Trophoblast cell (in vitro differentiated cells and primary cell): ENCODE measurements at regions not wholly inside any gene's neighbourhood (a gene's known extent, or its start where the extent isn't known, plus 50 kb on each side); places are given as distances from the start of the nearest gene placed in this dataset.
A peak's percentile ranks its signal among the peaks of the same experiment; 100 is the strongest.

Experiments
- DNase-seq, 2 donors: peaks; one replicate each; pipeline ENCODE4 v3.0.0-alpha.2; 2016
- H2AFZ ChIP-seq: 2 replicates; pipeline ENCODE4 v1.6.1; 2013; ENCODE audit warnings: low read length, moderate library complexity, mild to moderate bottlenecking; ENCODE audit not compliant: insufficient read depth, poor library complexity
- H2AK5ac ChIP-seq: 2 replicates; pipeline ENCODE4 v1.6.1; 2013; ENCODE audit warnings: mild to moderate bottlenecking, low read length
- H2BK120ac ChIP-seq: 2 replicates; pipeline ENCODE4 v1.6.1; 2013; ENCODE audit warnings: low read length, mild to moderate bottlenecking, moderate library complexity; ENCODE audit not compliant: insufficient read depth, poor library complexity
- H2BK12ac ChIP-seq: 2 replicates; pipeline ENCODE4 v1.6.1; 2013; ENCODE audit warnings: mild to moderate bottlenecking, low read length, moderate library complexity
- H2BK5ac ChIP-seq: 2 replicates; pipeline ENCODE4 v1.6.1; 2013; ENCODE audit warnings: low read length, low read depth, moderate library complexity, mild to moderate bottlenecking; ENCODE audit not compliant: poor library complexity
- H3K14ac ChIP-seq: 2 replicates; pipeline ENCODE4 v1.6.1; 2013; ENCODE audit warnings: mild to moderate bottlenecking, low read length
- H3K18ac ChIP-seq: 2 replicates; pipeline ENCODE4 v1.6.1; 2013; ENCODE audit warnings: mild to moderate bottlenecking, low read length
- H3K23ac ChIP-seq: 2 replicates; pipeline ENCODE4 v1.6.1; 2013; ENCODE audit warnings: low read length
- H3K27ac ChIP-seq: 2 replicates; pipeline ENCODE4 v1.5.1; 2013; ENCODE audit warnings: low read depth, mild to moderate bottlenecking, inconsistent platforms, low read length, moderate library complexity
- H3K27me3 ChIP-seq: 2 replicates; pipeline ENCODE4 v1.6.1; 2013; ENCODE audit warnings: inconsistent platforms, mild to moderate bottlenecking, low read length, moderate library complexity; ENCODE audit not compliant: insufficient read depth
- H3K36me3 ChIP-seq, 2 experiments: 1 replicate in 1 of 2; 2 replicates in 1 of 2; pipeline ENCODE4 v1.6.1; 2013; ENCODE audit warnings: low read length in 2 of 2, mild to moderate bottlenecking in 2 of 2, moderate library complexity in 1 of 2; ENCODE audit not compliant: insufficient read depth in 2 of 2, control insufficient read depth in 1 of 2
- H3K4ac ChIP-seq: 2 replicates; pipeline ENCODE4 v1.6.1; 2013; ENCODE audit warnings: low read depth, mild to moderate bottlenecking, low read length, moderate library complexity
- H3K4me1 ChIP-seq, 2 experiments: 1 replicate in 1 of 2; 2 replicates in 1 of 2; pipeline ENCODE4 v1.6.1; 2013; ENCODE audit warnings: low read length in 2 of 2, mild to moderate bottlenecking in 2 of 2, moderate library complexity in 1 of 2; ENCODE audit not compliant: insufficient read depth in 2 of 2, control insufficient read depth in 1 of 2
- H3K4me2 ChIP-seq: 2 replicates; pipeline ENCODE4 v1.6.1; 2013; ENCODE audit warnings: inconsistent platforms, mild to moderate bottlenecking, low read length, moderate library complexity
- H3K4me3 ChIP-seq: 2 replicates; pipeline ENCODE4 v1.5.1; 2013; ENCODE audit warnings: mild to moderate bottlenecking, low read depth, low read length, inconsistent platforms
- H3K79me1 ChIP-seq: one replicate; pipeline ENCODE4 v1.6.1; 2013; ENCODE audit warnings: low read length
- H3K79me2 ChIP-seq: 2 replicates; pipeline ENCODE4 v1.6.1; 2013; ENCODE audit warnings: low read length, mild to moderate bottlenecking; ENCODE audit not compliant: control insufficient read depth, insufficient read depth, poor library complexity
- H3K9ac ChIP-seq: 2 replicates; pipeline ENCODE4 v1.6.1; 2013; ENCODE audit warnings: mild to moderate bottlenecking, low read length
- H3K9me3 ChIP-seq: 2 replicates; pipeline ENCODE4 v1.6.1; 2013; ENCODE audit warnings: low read depth, mild to moderate bottlenecking, control low read depth, inconsistent platforms, low read length; ENCODE audit not compliant: insufficient read depth
- H4K12ac ChIP-seq: 2 replicates; pipeline ENCODE4 v1.6.1; 2013; ENCODE audit warnings: low read depth, mild to moderate bottlenecking, low read length, moderate library complexity
- H4K8ac ChIP-seq: 2 replicates; pipeline ENCODE4 v1.6.1; 2013; ENCODE audit warnings: low read depth, mild to moderate bottlenecking, low read length, moderate library complexity
- H4K91ac ChIP-seq: one replicate; pipeline ENCODE4 v1.6.1; 2013; ENCODE audit warnings: low read depth, mild to moderate bottlenecking, low read length, moderate library complexity
- WGBS: extraction: QIAGEN DNeasy Blood & Tissue Kit; methylation state at CpG from one replicate; pipeline ENCODE4 v1.1.7; 2013; ENCODE audit warnings: missing lambda C conversion rate; ENCODE audit not compliant: insufficient read length, insufficient coverage; ENCODE audit errors: extremely low coverage; 5-methylcytosine and 5-hydroxymethylcytosine counted together

GRCh38 chr2:100736121-100736915 is 83.6 kb upstream of the NPAS2 start:
- Histone ChIP-seq H4K91ac (no peak overlapping the region), H3K4me1 (peaks cover 0 to 2% of the 10 kb centered on the region in 2 experiments), H2BK5ac (no peak overlapping the region), H3K79me2 (no peaks in the 10 kb centered on the region), H3K27ac (no peak overlapping the region), H3K36me3 (no peaks in the 10 kb centered on the region), H2BK120ac (no peak overlapping the region), H3K79me1 (no peaks in the 10 kb centered on the region), H3K27me3 (no peaks in the 10 kb centered on the region), H4K12ac (no peak overlapping the region), H3K4ac (no peak overlapping the region), H3K4me3 (no peak overlapping the region), H3K9ac (no peak overlapping the region), H3K9me3 (no peaks in the 10 kb centered on the region), H3K23ac (no peak overlapping the region), H4K8ac (no peak overlapping the region), H3K18ac (no peak overlapping the region), H3K4me2 (no peak overlapping the region), H2AFZ (no peak overlapping the region), H2BK12ac (peak overlapping the region; percentile 27), H3K14ac (no peak overlapping the region), H2AK5ac (no peak overlapping the region)
- WGBS = no CpG with 5 or more reads among the region's 5 CpGs
- no peak for DNase-seq

GRCh38 chr2:100739735-100740432 is 80.1 kb upstream of the NPAS2 start:
- Histone ChIP-seq H2BK5ac (no peak overlapping the region), H3K4me2 (no peak overlapping the region), H2AFZ (no peak overlapping the region), H3K9ac (no peak overlapping the region), H4K12ac (no peak overlapping the region), H2BK12ac (no peak overlapping the region), H3K4me1 (peaks cover 0 to 4% of the 10 kb centered on the region in 2 experiments), H3K4me3 (no peak overlapping the region), H3K79me1 (no peaks in the 10 kb centered on the region), H3K36me3 (no peaks in the 10 kb centered on the region), H3K14ac (no peak overlapping the region), H4K8ac (no peak overlapping the region), H4K91ac (no peak overlapping the region), H3K79me2 (no peaks in the 10 kb centered on the region), H3K27me3 (no peaks in the 10 kb centered on the region), H3K9me3 (no peaks in the 10 kb centered on the region), H2BK120ac (no peak overlapping the region), H3K23ac (no peak overlapping the region), H3K4ac (no peak overlapping the region), H3K18ac (no peak overlapping the region), H3K27ac (no peak overlapping the region), H2AK5ac (no peak overlapping the region)
- DNase-seq = no peak
- no CpG with 5 or more reads among the region's 8 CpGs for WGBS

GRCh38 chr2:100741880-100742276 is 78.1 kb upstream of the NPAS2 start:
- H4K91ac ChIP-seq = no peak overlapping the region
- no peak for DNase-seq
- H3K4me3 ChIP-seq = no peak overlapping the region
- no peaks in the 10 kb centered on the region for H3K36me3 ChIP-seq
- no peak overlapping the region for H2BK5ac ChIP-seq
- H3K9me3 ChIP-seq = no peaks in the 10 kb centered on the region
- no peak overlapping the region for H3K4me2 ChIP-seq
- no peak overlapping the region for H2BK12ac ChIP-seq
- H3K4ac ChIP-seq = no peak overlapping the region
- H3K27me3 ChIP-seq = no peaks in the 10 kb centered on the region
- H2BK120ac ChIP-seq = no peak overlapping the region
- no peaks in the 10 kb centered on the region for H3K79me1 ChIP-seq
- H2AFZ ChIP-seq = no peak overlapping the region
- no CpG with 5 or more reads among the region's 1 CpG for WGBS
- H3K79me2 ChIP-seq = no peaks in the 10 kb centered on the region
- H3K27ac ChIP-seq = no peak overlapping the region
- no peak overlapping the region for H4K8ac ChIP-seq
- no peak overlapping the region for H3K23ac ChIP-seq
- no peak overlapping the region for H3K9ac ChIP-seq
- H3K4me1 ChIP-seq = peaks cover 0 to 4% of the 10 kb centered on the region in 2 experiments
- H3K18ac ChIP-seq = no peak overlapping the region
- H3K14ac ChIP-seq = no peak overlapping the region
- no peak overlapping the region for H2AK5ac ChIP-seq
- H4K12ac ChIP-seq = no peak overlapping the region

GRCh38 chr2:100742277-100743254 is 77.4 kb upstream of the NPAS2 start:
- Histone ChIP-seq H3K18ac (no peak overlapping the region), H3K4me1 (peaks cover 0 to 4% of the 10 kb centered on the region in 2 experiments), H3K14ac (no peak overlapping the region), H3K4ac (no peak overlapping the region), H3K27ac (no peak overlapping the region), H2BK120ac (no peak overlapping the region), H3K9ac (no peak overlapping the region), H2BK5ac (no peak overlapping the region), H3K79me2 (no peaks in the 10 kb centered on the region), H2AK5ac (no peak overlapping the region), H2AFZ (no peak overlapping the region), H3K79me1 (no peaks in the 10 kb centered on the region), H2BK12ac (no peak overlapping the region), H4K12ac (no peak overlapping the region), H3K23ac (no peak overlapping the region), H4K91ac (no peak overlapping the region), H3K4me3 (no peak overlapping the region), H4K8ac (no peak overlapping the region), H3K4me2 (no peak overlapping the region), H3K9me3 (no peaks in the 10 kb centered on the region), H3K36me3 (no peaks in the 10 kb centered on the region), H3K27me3 (no peaks in the 10 kb centered on the region)
- no CpG with 5 or more reads among the region's 12 CpGs for WGBS
- peak in 1 of 2 donors; percentile 31 for DNase-seq
